Parathyroid adenoma (tissue), 2 donors: ENCODE measurements at regions not wholly inside any gene's neighbourhood (a gene's known extent, or its start where the extent isn't known, plus 50 kb on each side); places are given as distances from the start of the nearest gene placed in this dataset.

Source experiments
- H2AFZ ChIP-seq: fragments of 300-600 bp; sonication (generic); one replicate; pipeline ENCODE4 v1.7.0; 2017; ENCODE audit warnings: antibody characterized with exemption, mild to moderate bottlenecking
- H3K27ac ChIP-seq: fragments of 300-600 bp; sonication (generic); one replicate; pipeline ENCODE4 v1.7.0; 2017
- H3K27me3 ChIP-seq: fragments of 300-600 bp; sonication (generic); one replicate; pipeline ENCODE4 v1.7.0; 2017; ENCODE audit warnings: low read length; ENCODE audit not compliant: control insufficient read depth, insufficient read depth
- H3K36me3 ChIP-seq: fragments of 300-600 bp; sonication (generic); one replicate; pipeline ENCODE4 v1.7.0; 2017; ENCODE audit warnings: low read length; ENCODE audit not compliant: control insufficient read depth, insufficient read depth
- H3K4me1 ChIP-seq: fragments of 300-600 bp; sonication (generic); one replicate; pipeline ENCODE4 v1.7.0; 2017; ENCODE audit warnings: control low read depth
- H3K4me2 ChIP-seq: fragments of 300-600 bp; sonication (generic); one replicate; pipeline ENCODE4 v1.7.0; 2017; ENCODE audit warnings: low read length
- H3K4me3 ChIP-seq: fragments of 300-600 bp; sonication (generic); one replicate; pipeline ENCODE4 v1.7.0; 2017; ENCODE audit warnings: low read depth, low read length
- H3K79me2 ChIP-seq: fragments of 300-600 bp; sonication (generic); one replicate; pipeline ENCODE4 v1.7.0; 2017; ENCODE audit warnings: control low read depth
- H3K9ac ChIP-seq: fragments of 300-600 bp; sonication (generic); one replicate; pipeline ENCODE4 v1.7.0; 2017; ENCODE audit warnings: mild to moderate bottlenecking
- H3K9me3 ChIP-seq: fragments of 300-600 bp; sonication (generic); one replicate; pipeline ENCODE4 v1.7.0; 2017; ENCODE audit warnings: low read length; ENCODE audit not compliant: control insufficient read depth
- CTCF ChIP-seq: fragments of 300-600 bp; sonication (generic); IDR thresholded peaks from one replicate; pipeline ENCODE4 v1.7.0; 2017; ENCODE audit warnings: antibody characterized with exemption, mild to moderate bottlenecking
- donor health status: primary hyperparathyroidism.

DNA sequence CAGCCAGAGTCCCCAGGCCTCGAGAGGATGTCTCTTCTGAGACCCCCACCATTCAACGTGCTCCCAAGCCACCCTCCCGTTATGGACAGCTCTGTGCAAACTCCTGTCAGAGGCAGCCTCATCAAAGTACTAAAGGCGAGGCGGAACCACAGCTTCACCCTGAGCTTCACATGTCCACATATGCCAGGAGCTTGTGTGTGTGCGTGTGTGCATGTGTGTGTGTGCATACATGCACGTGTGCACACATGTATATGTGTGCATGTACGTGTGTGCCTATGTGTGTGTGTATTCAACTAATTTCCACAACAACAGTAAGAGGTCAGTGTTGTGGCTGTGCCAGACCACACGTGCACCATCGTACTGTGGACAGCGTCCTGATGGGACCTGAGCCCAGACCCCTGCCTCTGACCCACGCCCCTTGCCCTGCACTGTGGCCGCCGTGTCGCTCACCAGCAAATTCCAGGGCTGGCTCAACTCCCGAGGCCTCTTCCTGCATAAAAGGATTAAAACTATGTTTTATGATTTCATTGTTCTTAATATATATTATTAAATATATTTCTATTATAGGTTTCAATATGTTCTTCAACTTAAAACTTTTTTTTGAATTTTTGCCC lies 444.8 kb downstream of the EIPR1 start:
- Histone ChIP-seq H3K36me3 (no peaks in the 10 kb centered on the region), H2AFZ (no peak overlapping the region), H3K27ac (no peak overlapping the region), H3K27me3 (no peaks in the 10 kb centered on the region), H3K4me3 (no peak overlapping the region), H3K9ac (no peak overlapping the region), H3K9me3 (peaks cover 3% of the 10 kb centered on the region), H3K4me1 (no peaks in the 10 kb centered on the region), H3K4me2 (no peak overlapping the region), H3K79me2 (no peaks in the 10 kb centered on the region)
- TF ChIP-seq CTCF, result no peak

- Histone ChIP-seq H3K36me3 (no peaks in the 10 kb centered on the region), H3K27ac (no peak overlapping the region), H3K27me3 (no peaks in the 10 kb centered on the region), H2AFZ (no peak overlapping the region), H3K9me3 (peaks cover 3% of the 10 kb centered on the region), H3K79me2 (no peaks in the 10 kb centered on the region), H3K4me3 (no peak overlapping the region), H3K9ac (no peak overlapping the region), H3K4me2 (no peak overlapping the region), H3K4me1 (no peaks in the 10 kb centered on the region)
- no peak for TF ChIP-seq CTCF
Observed at GRCh38 chr2:2932189-2932588, 445.4 kb downstream of the EIPR1 start.

DNA sequence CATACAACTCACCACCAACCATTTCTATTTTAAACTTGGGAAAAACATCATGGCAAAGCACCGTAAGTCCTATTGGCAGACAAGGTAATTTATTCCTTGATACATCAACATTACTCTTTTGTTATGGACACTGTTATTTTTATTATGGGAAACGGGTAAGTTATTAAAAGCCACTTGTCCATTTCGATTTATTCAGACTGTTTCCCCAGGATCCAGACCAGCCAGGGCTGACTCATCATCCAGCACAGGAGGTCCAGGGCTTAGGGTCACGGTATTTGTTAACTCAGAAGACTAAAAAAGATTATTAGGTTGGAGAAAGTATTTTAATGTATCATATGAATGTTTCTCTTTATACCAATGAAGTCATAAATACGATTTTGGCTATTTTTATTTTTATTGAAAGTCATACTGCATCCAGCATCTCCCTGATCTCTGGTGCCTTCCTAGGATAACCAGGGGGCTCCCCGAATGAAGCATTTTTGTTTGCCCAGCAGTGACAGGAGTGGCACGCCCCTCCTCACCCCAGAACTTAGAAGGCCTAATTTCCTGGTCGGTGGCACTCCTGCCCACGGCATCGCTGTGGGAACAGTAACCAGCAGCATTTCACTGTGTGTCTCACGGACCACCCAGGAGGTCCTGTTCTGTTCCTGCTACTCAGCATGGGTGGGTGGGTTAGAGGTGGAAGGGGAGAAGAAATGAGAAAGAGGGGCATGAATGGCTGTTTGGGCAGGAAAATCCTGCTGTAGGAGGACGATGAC lies 446.1 kb downstream of the EIPR1 start:
- H3K27ac ChIP-seq, result no peak overlapping the region
- H3K36me3 ChIP-seq, result no peaks in the 10 kb centered on the region
- H3K9ac ChIP-seq, result no peak overlapping the region
- no peaks in the 10 kb centered on the region for H3K27me3 ChIP-seq
- H3K4me1 ChIP-seq, result no peaks in the 10 kb centered on the region
- H3K9me3 ChIP-seq, result peaks cover 3% of the 10 kb centered on the region
- no peak overlapping the region for H2AFZ ChIP-seq
- no peak overlapping the region for H3K4me2 ChIP-seq
- no peaks in the 10 kb centered on the region for H3K79me2 ChIP-seq
- no peak for TF ChIP-seq CTCF
- no peak overlapping the region for H3K4me3 ChIP-seq

DNA sequence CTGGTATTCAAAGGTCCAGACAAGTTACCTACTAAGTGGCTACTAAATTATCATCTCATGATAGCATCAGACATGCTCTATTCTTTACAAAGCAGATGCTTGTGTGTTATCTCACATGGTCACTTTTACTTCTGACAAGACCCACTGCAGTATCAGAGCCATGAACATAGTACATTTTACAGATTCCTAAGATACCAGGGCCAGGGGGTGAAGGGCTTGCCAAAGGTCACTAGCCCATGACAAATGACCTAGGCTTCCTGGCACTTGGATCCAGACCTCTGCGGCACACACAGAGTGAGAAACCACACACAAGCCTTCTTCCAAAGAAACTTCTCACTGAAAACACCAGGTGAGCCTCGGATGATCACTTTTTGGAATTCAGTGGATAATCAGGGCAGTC lies 446.8 kb downstream of the EIPR1 start:
- no peak overlapping the region for H2AFZ ChIP-seq
- no peak overlapping the region for H3K9ac ChIP-seq
- peaks cover 3% of the 10 kb centered on the region for H3K9me3 ChIP-seq
- H3K27me3 ChIP-seq, result no peaks in the 10 kb centered on the region
- no peak overlapping the region for H3K27ac ChIP-seq
- TF ChIP-seq CTCF, result no peak
- H3K4me1 ChIP-seq, result no peaks in the 10 kb centered on the region
- no peak overlapping the region for H3K4me2 ChIP-seq
- no peaks in the 10 kb centered on the region for H3K79me2 ChIP-seq
- H3K36me3 ChIP-seq, result no peaks in the 10 kb centered on the region
- no peak overlapping the region for H3K4me3 ChIP-seq

DNA sequence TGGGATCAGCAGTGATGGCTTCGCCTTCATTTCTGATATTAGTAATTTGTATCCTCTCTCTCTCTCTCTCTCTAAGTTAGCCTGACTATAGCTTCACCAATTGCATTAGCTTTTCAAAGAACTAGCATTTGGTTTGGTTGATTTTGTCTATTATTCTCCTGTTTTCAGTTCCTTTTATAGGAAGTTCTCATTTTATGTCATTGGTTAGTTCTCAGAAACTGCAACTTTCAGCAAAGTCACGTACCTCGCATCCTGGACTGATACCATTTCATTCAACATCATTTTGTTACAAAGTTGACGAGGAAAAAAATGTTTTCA lies 450.8 kb downstream of the EIPR1 start:
- Histone ChIP-seq H2AFZ (no peak overlapping the region), H3K4me3 (no peak overlapping the region), H3K9ac (no peak overlapping the region), H3K4me2 (no peak overlapping the region), H3K27me3 (no peaks in the 10 kb centered on the region), H3K27ac (no peak overlapping the region), H3K79me2 (no peaks in the 10 kb centered on the region), H3K4me1 (no peaks in the 10 kb centered on the region), H3K9me3 (peaks cover 3% of the 10 kb centered on the region), H3K36me3 (no peaks in the 10 kb centered on the region)
- TF ChIP-seq CTCF, result no peak
